B cell (primary cell): ENCODE measurements at regions not wholly inside any gene's neighbourhood (a gene's known extent, or its start where the extent isn't known, plus 50 kb on each side); places are given as distances from the start of the nearest gene placed in this dataset.

Experiments used
- CTCF ChIP-seq: fragments of 200-600 bp; IDR thresholded peaks from one replicate; pipeline ENCODE4 v1.8.0; 2022; ENCODE audit warnings: antibody characterized with exemption, mild to moderate bottlenecking
- EZH2 ChIP-seq: IDR thresholded peaks from 2 replicates; pipeline ENCODE4 v1.6.1; 2012; ENCODE audit warnings: borderline replicate concordance, low read depth, mild to moderate bottlenecking, moderate library complexity, low read length; ENCODE audit not compliant: insufficient read depth, poor library complexity, severe bottlenecking

GRCh38 chr10:132468651-132469050, 68.9 kb upstream of the INPP5A start:
- TF ChIP-seq CTCF, result no peak
- no peak for TF ChIP-seq EZH2
